ENCODE measurements at regions not wholly inside any gene's neighbourhood (a gene's known extent, or its start where the extent isn't known, plus 50 kb on each side); places are given as distances from the start of the nearest gene placed in this dataset.

- peak; percentile 76 for ATAC-seq
These were observed 180.3 kb downstream of the EMP1 start for GRCh38 chr12:13376610-13377373.

- ATAC-seq: no peak
These were observed 179.2 kb downstream of the EMP1 start for GRCh38 chr12:13375583-13376345.

- no peak for ATAC-seq
These were observed 178.3 kb downstream of the EMP1 start for GRCh38 chr12:13374793-13375192.

- no peak for ATAC-seq
These were observed 177.3 kb downstream of the EMP1 start for GRCh38 chr12:13373803-13374202.

GRCh38 chr12:13373131-13373530, 176.6 kb downstream of the EMP1 start:
- no peak for ATAC-seq

- no peak for ATAC-seq
These were observed 175.9 kb downstream of the EMP1 start for GRCh38 chr12:13372386-13372785.

GRCh38 chr12:13371797-13372196, 175.3 kb downstream of the EMP1 start:
- no peak for ATAC-seq

- no peak for ATAC-seq
These were observed 174.8 kb downstream of the EMP1 start for GRCh38 chr12:13371367-13371766.

GRCh38 chr12:13369474-13370056, 173.0 kb downstream of the EMP1 start:
- ATAC-seq: no peak

- ATAC-seq: no peak
These were observed 172.4 kb downstream of the EMP1 start for GRCh38 chr12:13368971-13369370.

GRCh38 chr12:13368431-13368830, 171.9 kb downstream of the EMP1 start:
- ATAC-seq: no peak

GRCh38 chr12:13367973-13368372, 171.4 kb downstream of the EMP1 start:
- no peak for ATAC-seq

- no peak for ATAC-seq
These were observed 169.3 kb downstream of the EMP1 start for GRCh38 chr12:13365748-13366366.

- ATAC-seq: peak; percentile 87
These were observed 165.8 kb downstream of the EMP1 start for GRCh38 chr12:13362260-13362841.

- ATAC-seq: no peak
These were observed 163.1 kb downstream of the EMP1 start for GRCh38 chr12:13359636-13360035.

GRCh38 chr12:13358391-13358905, 161.9 kb downstream of the EMP1 start:
- no peak for ATAC-seq

- no peak for ATAC-seq
These were observed 154.4 kb downstream of the EMP1 start for GRCh38 chr12:13350946-13351345.

GRCh38 chr12:13350381-13350780, 153.9 kb downstream of the EMP1 start:
- ATAC-seq: no peak

- no peak for ATAC-seq
These were observed 151.9 kb downstream of the EMP1 start for GRCh38 chr12:13348464-13348863.

- peak; percentile 31 for ATAC-seq
These were observed 150.9 kb downstream of the EMP1 start for GRCh38 chr12:13347241-13348043.

GRCh38 chr12:13345722-13346121, 149.2 kb downstream of the EMP1 start:
- ATAC-seq: no peak

GRCh38 chr12:13343375-13343774, 146.8 kb downstream of the EMP1 start:
- ATAC-seq: no peak

All from esophagus mucosa (tissue), 1 donor.